Jurkat, Clone E6-1 (cell line): ENCODE measurements at regions not wholly inside any gene's neighbourhood (a gene's known extent, or its start where the extent isn't known, plus 50 kb on each side); places are given as distances from the start of the nearest gene placed in this dataset.
"Not testable (repeated sequence)": the region's sequence is repeated elsewhere in the genome, so short reads cannot be mapped to it uniquely, and the experiment has no call there.

Source experiments
- DNase-seq: peaks from one replicate; pipeline ENCODE4 v3.0.0-alpha.2; 2011; ENCODE audit warnings: low read depth, low spot score
- H3K4me3 ChIP-seq: 2 replicates; pipeline ENCODE4 v1.5.1; 2011; ENCODE audit warnings: mild to moderate bottlenecking, low read length, control low read depth, moderate library complexity

- H3K4me3 ChIP-seq = not testable (repeated sequence)
Measured at GRCh38 chr3:10649463-10649862, 144.1 kb upstream of the ATP2B2 start.

GRCh38 chr3:10651506-10651905 is 146.1 kb upstream of the ATP2B2 start:
- DNase-seq = no peak

More at GRCh38 chr3:10649463-10649862, 144.1 kb upstream of the ATP2B2 start:
- DNase-seq = not testable (repeated sequence)

GRCh38 chr3:10653241-10653640 is 147.9 kb upstream of the ATP2B2 start:
- no peak overlapping the region for H3K4me3 ChIP-seq
- no peak for DNase-seq

More at GRCh38 chr3:10651506-10651905, 146.1 kb upstream of the ATP2B2 start:
- H3K4me3 ChIP-seq = no peak overlapping the region

GRCh38 chr3:10653866-10654611 is 148.7 kb upstream of the ATP2B2 start:
- DNase-seq = no peak
- H3K4me3 ChIP-seq = no peak overlapping the region

GRCh38 chr3:10655105-10655504 is 149.7 kb upstream of the ATP2B2 start:
- no peak for DNase-seq

GRCh38 chr3:10657339-10657738 is 152.0 kb upstream of the ATP2B2 start:
- DNase-seq, H3K4me3 ChIP-seq: not testable (repeated sequence)

More at GRCh38 chr3:10655105-10655504, 149.7 kb upstream of the ATP2B2 start:
- no peak overlapping the region for H3K4me3 ChIP-seq

GRCh38 chr3:10665592-10665991 is 150.4 kb upstream of the SLC6A11 start:
- no peak for DNase-seq
- H3K4me3 ChIP-seq = no peak overlapping the region

GRCh38 chr3:10666621-10667020 is 149.4 kb upstream of the SLC6A11 start:
- DNase-seq = no peak
- H3K4me3 ChIP-seq = no peak overlapping the region

- DNase-seq = no peak
- H3K4me3 ChIP-seq = no peak overlapping the region
Measured at GRCh38 chr3:10667269-10667668, 148.8 kb upstream of the SLC6A11 start.

- H3K4me3 ChIP-seq = no peak overlapping the region
- DNase-seq = no peak
Measured at GRCh38 chr3:10667901-10668476, 148.0 kb upstream of the SLC6A11 start.

- DNase-seq = no peak
- no peak overlapping the region for H3K4me3 ChIP-seq
Measured at GRCh38 chr3:10669490-10670048, 146.5 kb upstream of the SLC6A11 start.

GRCh38 chr3:10672422-10672821 is 143.6 kb upstream of the SLC6A11 start:
- no peak overlapping the region for H3K4me3 ChIP-seq
- no peak for DNase-seq

GRCh38 chr3:10674578-10674977 is 141.4 kb upstream of the SLC6A11 start:
- H3K4me3 ChIP-seq = no peak overlapping the region
- DNase-seq = no peak

- no peak for DNase-seq
- no peak overlapping the region for H3K4me3 ChIP-seq
Measured at GRCh38 chr3:10676905-10677304, 139.1 kb upstream of the SLC6A11 start.

GRCh38 chr3:10678796-10679376 is 137.1 kb upstream of the SLC6A11 start:
- DNase-seq = peak; percentile 72

GRCh38 chr3:10680796-10681195 is 135.2 kb upstream of the SLC6A11 start:
- no peak overlapping the region for H3K4me3 ChIP-seq
- no peak for DNase-seq

More at GRCh38 chr3:10678796-10679376, 137.1 kb upstream of the SLC6A11 start:
- H3K4me3 ChIP-seq = no peak overlapping the region

GRCh38 chr3:10682692-10683091 is 133.3 kb upstream of the SLC6A11 start:
- H3K4me3 ChIP-seq = no peak overlapping the region
- DNase-seq = no peak

- no peak overlapping the region for H3K4me3 ChIP-seq
- DNase-seq = no peak
Measured at GRCh38 chr3:10683106-10683505, 132.9 kb upstream of the SLC6A11 start.

GRCh38 chr3:10688126-10688525 is 127.9 kb upstream of the SLC6A11 start:
- no peak for DNase-seq
- no peak overlapping the region for H3K4me3 ChIP-seq

- no peak overlapping the region for H3K4me3 ChIP-seq
- no peak for DNase-seq
Measured at GRCh38 chr3:10688548-10689172, 127.4 kb upstream of the SLC6A11 start.
